PC-9 (cell line): ENCODE measurements at regions not wholly inside any gene's neighbourhood (a gene's known extent, or its start where the extent isn't known, plus 50 kb on each side); places are given as distances from the start of the nearest gene placed in this dataset.
A peak's percentile ranks its signal among the peaks of the same experiment; 100 is the strongest.

Source experiments
- BruUV-seq: library from RNA; stranded (reverse); fragments of 400-500 nt; replicated peaks from 2 replicates; lab custom pipeline; 2021; lab: Mats Ljungman, UMichigan
- CTCF ChIA-PET: fragments of 300-600 bp; sonication (Branson Sonifier 250); formaldehyde crosslinking; loops from one replicate; lab custom pipeline; 2022; ENCODE audit warnings: antibody characterized with exemption; lab: Charles Lee
- POLR2A ChIA-PET: fragments of 300-600 bp; sonication (Branson Sonifier 250); formaldehyde crosslinking; loops from one replicate; lab custom pipeline; 2022; ENCODE audit warnings: antibody characterized with exemption; ENCODE audit not compliant: unreplicated experiment; lab: Charles Lee
- DNase-seq, 2 experiments: peaks; one replicate each; pipeline versions ENCODE4 v3.0.0 to v3.0.0-alpha.2; 2015 to 2022; ENCODE audit warnings: mixed read lengths in 1 of 2
- H2AFZ ChIP-seq: fragments of 200-600 bp; sonication (generic); 2 replicates; pipeline ENCODE4 v1.8.1; 2017; ENCODE audit warnings: antibody characterized with exemption
- H3F3A ChIP-seq: fragments of 200-600 bp; sonication (generic); 2 replicates; pipeline ENCODE4 v1.8.1; 2017; ENCODE audit warnings: antibody characterized with exemption, mild to moderate bottlenecking, low read depth; ENCODE audit not compliant: insufficient read depth
- H3K27ac ChIP-seq: fragments of 200-600 bp; sonication (generic); 2 replicates; pipeline ENCODE4 v1.6.1; 2016; ENCODE audit warnings: mixed run types
- H3K27me3 ChIP-seq: fragments of 200-600 bp; sonication (generic); 2 replicates; pipeline ENCODE4 v1.6.1; 2016; ENCODE audit warnings: low read depth, mixed run types; ENCODE audit not compliant: insufficient read depth
- H3K36me3 ChIP-seq: fragments of 200-600 bp; sonication (generic); 2 replicates; pipeline ENCODE4 v1.6.1; 2016; ENCODE audit warnings: low read depth, mixed run types
- H3K4me1 ChIP-seq: fragments of 200-600 bp; sonication (generic); replicated peaks from 2 replicates; pipeline ENCODE4 v1.6.1; 2016; ENCODE audit warnings: mixed run types; ENCODE audit not compliant: insufficient read depth
- H3K4me2 ChIP-seq: fragments of 200-600 bp; sonication (generic); 2 replicates; pipeline ENCODE4 v1.6.1; 2017; ENCODE audit warnings: mixed run types
- H3K4me3 ChIP-seq: fragments of 200-600 bp; sonication (generic); 2 replicates; pipeline ENCODE4 v1.6.1; 2016; ENCODE audit warnings: mixed run types
- H3K79me2 ChIP-seq: fragments of 200-600 bp; sonication (generic); 2 replicates; pipeline ENCODE4 v1.6.1; 2017; ENCODE audit warnings: low read depth, mixed run types
- H3K9me2 ChIP-seq: fragments of 200-600 bp; sonication (generic); 2 replicates; pipeline ENCODE4 v1.8.1; 2017; ENCODE audit warnings: mild to moderate bottlenecking; ENCODE audit not compliant: insufficient read depth
- H3K9me3 ChIP-seq: fragments of 200-600 bp; sonication (generic); 2 replicates; pipeline ENCODE4 v1.8.1; 2016; ENCODE audit warnings: low read depth; ENCODE audit not compliant: insufficient read depth
- H4K20me1 ChIP-seq: fragments of 200-600 bp; sonication (generic); 2 replicates; pipeline ENCODE4 v1.8.1; 2017; ENCODE audit not compliant: insufficient read depth
- CTCF ChIP-seq: fragments of 200-600 bp; sonication (generic); conservative IDR thresholded peaks from 2 replicates; pipeline ENCODE4 v1.6.1; 2017; ENCODE audit warnings: mixed run types, antibody characterized with exemption, mild to moderate bottlenecking, moderate library complexity
- EZH2 ChIP-seq: fragments of 200-600 bp; sonication (generic); IDR thresholded peaks from 2 replicates; pipeline ENCODE4 v1.8.0; 2017; ENCODE audit warnings: antibody characterized with exemption, low read depth
- intact Hi-C: fragments of 100-400 bp; cut with micrococcal nuclease; formaldehyde crosslinking; loops from one replicate; pipeline ENCODE4 v1.10.0; 2022; ENCODE audit not compliant: unreplicated experiment

- Histone ChIP-seq H3K27me3 (no peaks in the 10 kb centered on the region), H3K79me2 (no peaks in the 10 kb centered on the region), H3K9me3 (no peaks in the 10 kb centered on the region), H3K4me2 (peak overlapping the region; percentile 60; the same call in 1 of the 2 replicates), H3K27ac (peak overlapping the region; percentile 68), H3F3A (peaks cover 15% of the 10 kb centered on the region), H3K9me2 (no peaks in the 10 kb centered on the region), H3K36me3 (no peaks in the 10 kb centered on the region), H2AFZ (no peak overlapping the region), H4K20me1 (no peaks in the 10 kb centered on the region), H3K4me1 (peaks cover 34% of the 10 kb centered on the region), H3K4me3 (no peak overlapping the region)
- DNase-seq = no peak
- POLR2A ChIA-PET = no interaction called here
- intact Hi-C loops = no loop called here
- no TSS peak for BruUV-seq
- CTCF ChIA-PET = no interaction called here
- no peak for TF ChIP-seq EZH2
- no peak for TF ChIP-seq CTCF
Measured at GRCh38 chr5:133830911-133831310, 137.5 kb downstream of the C5orf15 start.

GRCh38 chr5:133830281-133830680 is 138.1 kb downstream of the C5orf15 start:
- peaks cover 15% of the 10 kb centered on the region for H3F3A ChIP-seq
- CTCF ChIA-PET = no interaction called here
- no peaks in the 10 kb centered on the region for H4K20me1 ChIP-seq
- H3K9me2 ChIP-seq = no peaks in the 10 kb centered on the region
- H3K4me2 ChIP-seq = no peak overlapping the region
- BruUV-seq = no TSS peak
- no peaks in the 10 kb centered on the region for H3K9me3 ChIP-seq
- no peaks in the 10 kb centered on the region for H3K36me3 ChIP-seq
- peaks cover 34% of the 10 kb centered on the region for H3K4me1 ChIP-seq
- POLR2A ChIA-PET = no interaction called here
- intact Hi-C loops = no loop called here
- TF ChIP-seq CTCF (no peak), EZH2 (no peak)
- H3K27ac ChIP-seq = no peak overlapping the region
- H3K4me3 ChIP-seq = no peak overlapping the region
- no peaks in the 10 kb centered on the region for H3K79me2 ChIP-seq
- no peak overlapping the region for H2AFZ ChIP-seq
- H3K27me3 ChIP-seq = no peaks in the 10 kb centered on the region
- DNase-seq = no peak

- no peak for TF ChIP-seq CTCF
- intact Hi-C loops = no loop called here
- Histone ChIP-seq H4K20me1 (no peaks in the 10 kb centered on the region), H3K27ac (no peak overlapping the region), H3K4me1 (peaks cover 34% of the 10 kb centered on the region), H3K27me3 (no peaks in the 10 kb centered on the region), H3K4me2 (no peak overlapping the region), H3K36me3 (no peaks in the 10 kb centered on the region), H3K79me2 (no peaks in the 10 kb centered on the region), H3K9me2 (no peaks in the 10 kb centered on the region), H3F3A (peaks cover 15% of the 10 kb centered on the region), H3K9me3 (no peaks in the 10 kb centered on the region), H3K4me3 (no peak overlapping the region), H2AFZ (no peak overlapping the region)
- no peak for DNase-seq
- BruUV-seq = no TSS peak
- POLR2A ChIA-PET = no interaction called here
- CTCF ChIA-PET = no interaction called here
Measured at GRCh38 chr5:133829786-133830185, 138.6 kb downstream of the C5orf15 start.
